Vagina (tissue), 2 donors: ENCODE measurements at regions not wholly inside any gene's neighbourhood (a gene's known extent, or its start where the extent isn't known, plus 50 kb on each side); places are given as distances from the start of the nearest gene placed in this dataset.

Experiments
- DNase-seq, 2 donors: peaks; one replicate each; pipeline ENCODE4 v3.0.0-alpha.2; 2017; ENCODE audit errors: extremely low spot score in 2 of 2
- H3K27ac ChIP-seq: fragments of 200-600 bp; sonication (generic); one replicate; pipeline ENCODE4 v1.5.1; 2019
- H3K27me3 ChIP-seq: fragments of 200-600 bp; sonication (generic); one replicate; pipeline ENCODE4 v1.5.1; 2019
- H3K36me3 ChIP-seq, 2 donors: fragments of 200-600 bp; sonication (generic); one replicate each; pipeline ENCODE4 v1.5.1; 2017 to 2019
- H3K4me1 ChIP-seq: fragments of 200-600 bp; sonication (generic); one replicate; pipeline ENCODE4 v1.5.1; 2019
- H3K4me3 ChIP-seq, 2 donors: fragments of 200-600 bp; sonication (generic); 1 replicate in 1 of 2; 2 replicates in 1 of 2; pipeline ENCODE4 v1.5.1; 2016 to 2019
- H3K9me3 ChIP-seq: fragments of 200-600 bp; sonication (generic); one replicate; pipeline ENCODE4 v1.5.1; 2019
- POLR2A ChIP-seq, 2 donors: fragments of 450-650 bp; IDR thresholded peaks; one replicate each; pipeline ENCODE4 v1.6.1; 2017; ENCODE audit warnings: antibody characterized with exemption in 2 of 2, mild to moderate bottlenecking in 2 of 2, moderate library complexity in 2 of 2
- POLR2AphosphoS5 ChIP-seq, 2 donors: sonication (generic); formaldehyde crosslinking; IDR thresholded peaks; one replicate each; pipeline ENCODE4 v1.9.0; 2017; ENCODE audit warnings: antibody characterized with exemption in 2 of 2, mild to moderate bottlenecking in 2 of 2, low read depth in 1 of 2; ENCODE audit not compliant: insufficient read depth in 1 of 2
- intact Hi-C: fragments of 100-400 bp; cut with DNase I; formaldehyde crosslinking; loops from one replicate; pipeline ENCODE4 v1.15.1; 2023
- TF ChIP-seq, protein P1 (sequence below), 3 experiments: fragments of 450-650 bp in 2 of 3; fragments of 200-600 bp in 1 of 3; sonication (generic) in 1 of 3; IDR thresholded peaks; one replicate each; pipeline ENCODE4 v1.5.1; 2017 to 2019; ENCODE audit warnings: antibody characterized with exemption in 3 of 3, mild to moderate bottlenecking in 2 of 3, moderate library complexity in 2 of 3

DNA sequence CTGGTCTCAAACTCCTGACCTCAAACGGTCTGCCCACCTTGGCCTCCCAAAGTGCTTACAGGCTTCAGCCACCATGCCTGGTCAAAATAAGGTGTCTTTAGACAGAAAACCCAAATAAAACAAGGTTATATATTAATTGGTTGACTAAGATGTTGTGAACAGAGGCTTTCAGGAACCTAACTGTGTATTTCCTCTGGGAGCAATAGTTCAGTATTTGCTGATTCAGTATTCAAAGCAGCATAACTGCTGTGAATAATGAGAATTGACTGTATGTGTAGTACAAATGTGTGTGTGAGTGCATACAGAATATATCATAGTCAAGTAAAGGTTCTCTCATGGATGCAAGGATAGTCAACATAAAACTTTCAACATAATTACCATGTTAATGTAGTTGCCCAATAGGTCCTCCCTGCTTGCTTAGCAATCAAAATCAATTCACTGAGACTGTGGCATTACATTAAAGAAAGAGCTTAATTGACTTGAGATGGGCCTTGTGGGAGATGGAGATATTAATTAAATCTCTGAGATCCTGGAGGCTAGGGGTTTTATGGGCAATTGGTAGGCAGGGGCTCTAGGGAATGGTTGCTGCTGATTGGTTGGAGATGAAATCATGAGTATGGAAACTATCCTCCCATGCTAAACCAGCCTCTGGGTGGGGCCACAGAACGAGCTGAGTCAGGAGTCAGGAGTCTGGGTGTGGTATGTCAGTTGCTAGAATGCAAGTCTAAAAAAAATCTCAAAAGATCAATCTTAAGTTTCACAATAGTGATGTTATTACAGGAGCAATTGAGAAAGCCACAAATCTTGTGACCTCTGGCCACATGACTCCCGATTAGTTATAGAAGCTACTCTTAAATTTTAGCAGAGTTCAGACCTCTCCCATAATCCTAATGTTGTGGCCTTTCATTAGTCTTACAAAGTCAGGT lies 162.7 kb downstream of the AKR1D1 start:
- Histone ChIP-seq H3K9me3 (peaks cover 4% of the 10 kb centered on the region), H3K4me1 (no peaks in the 10 kb centered on the region), H3K27me3 (no peaks in the 10 kb centered on the region), H3K4me3 (no peak overlapping the region), H3K27ac (no peak overlapping the region), H3K36me3 (no peaks in the 10 kb centered on the region)
- no peak for DNase-seq
- TF ChIP-seq, protein P1, sequence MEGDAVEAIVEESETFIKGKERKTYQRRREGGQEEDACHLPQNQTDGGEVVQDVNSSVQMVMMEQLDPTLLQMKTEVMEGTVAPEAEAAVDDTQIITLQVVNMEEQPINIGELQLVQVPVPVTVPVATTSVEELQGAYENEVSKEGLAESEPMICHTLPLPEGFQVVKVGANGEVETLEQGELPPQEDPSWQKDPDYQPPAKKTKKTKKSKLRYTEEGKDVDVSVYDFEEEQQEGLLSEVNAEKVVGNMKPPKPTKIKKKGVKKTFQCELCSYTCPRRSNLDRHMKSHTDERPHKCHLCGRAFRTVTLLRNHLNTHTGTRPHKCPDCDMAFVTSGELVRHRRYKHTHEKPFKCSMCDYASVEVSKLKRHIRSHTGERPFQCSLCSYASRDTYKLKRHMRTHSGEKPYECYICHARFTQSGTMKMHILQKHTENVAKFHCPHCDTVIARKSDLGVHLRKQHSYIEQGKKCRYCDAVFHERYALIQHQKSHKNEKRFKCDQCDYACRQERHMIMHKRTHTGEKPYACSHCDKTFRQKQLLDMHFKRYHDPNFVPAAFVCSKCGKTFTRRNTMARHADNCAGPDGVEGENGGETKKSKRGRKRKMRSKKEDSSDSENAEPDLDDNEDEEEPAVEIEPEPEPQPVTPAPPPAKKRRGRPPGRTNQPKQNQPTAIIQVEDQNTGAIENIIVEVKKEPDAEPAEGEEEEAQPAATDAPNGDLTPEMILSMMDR (IDR thresholded peaks at IDR 0.05) = no peak
- TF ChIP-seq POLR2A (IDR thresholded peaks at IDR 0.05) (no peak), POLR2AphosphoS5 (IDR thresholded peaks at IDR 0.05; ENCODE audit: insufficient read depth in 1 of 2, low read depth in 1 of 2) (no peak)
- intact Hi-C loops = no loop called here

GRCh38 chr7:138243430-138243829 lies 167.2 kb downstream of the AKR1D1 start:
- DNase-seq = no peak
- Histone ChIP-seq H3K4me3 (no peak overlapping the region), H3K27ac (no peak overlapping the region), H3K27me3 (no peaks in the 10 kb centered on the region), H3K36me3 (no peaks in the 10 kb centered on the region), H3K9me3 (peaks cover 4% of the 10 kb centered on the region), H3K4me1 (no peaks in the 10 kb centered on the region)
- TF ChIP-seq, protein P1 (IDR thresholded peaks at IDR 0.05) = no peak
- TF ChIP-seq POLR2A (IDR thresholded peaks at IDR 0.05) (no peak), POLR2AphosphoS5 (IDR thresholded peaks at IDR 0.05; ENCODE audit: insufficient read depth in 1 of 2, low read depth in 1 of 2) (no peak)
- intact Hi-C loops = no loop called here

- Histone ChIP-seq H3K9me3 (peaks cover 2% of the 10 kb centered on the region), H3K27ac (no peak overlapping the region), H3K4me3 (no peak overlapping the region), H3K27me3 (no peaks in the 10 kb centered on the region), H3K36me3 (no peaks in the 10 kb centered on the region), H3K4me1 (no peaks in the 10 kb centered on the region)
- no peak for TF ChIP-seq POLR2A (IDR thresholded peaks at IDR 0.05)
- intact Hi-C loops = no loop called here
- DNase-seq = no peak
Measured at GRCh38 chr7:138243836-138244235, 167.6 kb downstream of the AKR1D1 start.

DNA sequence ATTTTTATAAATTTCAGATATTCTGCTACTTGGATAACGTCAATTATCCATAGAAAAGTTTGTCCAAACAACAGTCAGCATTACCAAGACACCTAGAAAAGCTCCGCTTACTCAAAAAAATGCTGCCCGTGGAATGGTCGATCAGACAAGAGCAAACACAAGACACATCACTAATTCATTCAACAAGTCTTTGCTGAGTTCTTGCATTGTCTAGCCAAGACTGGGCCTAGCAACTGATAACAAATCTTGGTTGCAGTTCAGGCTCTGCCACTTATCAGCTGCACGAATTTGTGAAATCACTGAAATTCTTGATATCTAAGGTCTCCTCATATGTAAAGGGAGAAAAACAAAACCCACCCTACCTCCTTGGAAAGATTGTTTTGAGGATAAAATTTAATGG lies 168.3 kb downstream of the AKR1D1 start:
- Histone ChIP-seq H3K9me3 (no peaks in the 10 kb centered on the region), H3K27me3 (no peaks in the 10 kb centered on the region), H3K4me3 (no peak overlapping the region), H3K36me3 (no peaks in the 10 kb centered on the region), H3K27ac (no peak overlapping the region), H3K4me1 (no peaks in the 10 kb centered on the region)
- DNase-seq = no peak
- TF ChIP-seq POLR2AphosphoS5 (IDR thresholded peaks at IDR 0.05; ENCODE audit: insufficient read depth in 1 of 2, low read depth in 1 of 2) = no peak
- TF ChIP-seq, protein P1 (IDR thresholded peaks at IDR 0.05) = no peak
- no peak for TF ChIP-seq POLR2A (IDR thresholded peaks at IDR 0.05)
- intact Hi-C loops = no loop called here

DNA sequence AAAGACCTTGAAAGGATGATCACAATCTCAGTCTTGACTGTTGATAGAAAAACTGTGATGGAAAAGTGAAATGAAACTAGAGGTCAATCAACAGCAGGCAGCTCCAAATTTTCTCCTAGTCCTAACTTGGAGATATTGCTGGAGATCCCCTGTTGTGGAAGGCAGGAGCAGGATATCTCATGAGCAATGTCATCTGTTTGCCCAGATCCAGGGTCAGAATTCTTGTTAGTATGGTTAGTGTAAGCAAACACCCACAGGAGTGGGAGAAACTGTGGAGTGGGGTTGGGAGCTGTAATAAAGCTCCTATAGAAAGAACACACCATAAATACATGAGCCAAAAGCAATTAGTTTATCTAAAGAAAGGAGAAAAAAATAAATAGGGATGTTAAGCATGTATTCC lies 169.0 kb downstream of the AKR1D1 start:
- no peaks in the 10 kb centered on the region for H3K4me1 ChIP-seq
- no peaks in the 10 kb centered on the region for H3K27me3 ChIP-seq
- no peaks in the 10 kb centered on the region for H3K36me3 ChIP-seq
- H3K27ac ChIP-seq = no peak overlapping the region
- no peak for TF ChIP-seq POLR2AphosphoS5 (IDR thresholded peaks at IDR 0.05; ENCODE audit: insufficient read depth in 1 of 2, low read depth in 1 of 2)
- TF ChIP-seq, protein P1 (IDR thresholded peaks at IDR 0.05) = no peak
- no peak for TF ChIP-seq POLR2A (IDR thresholded peaks at IDR 0.05)
- H3K4me3 ChIP-seq = no peak overlapping the region
- no peaks in the 10 kb centered on the region for H3K9me3 ChIP-seq
- DNase-seq = no peak
- intact Hi-C loops = no loop called here
